GM21825 (cell line): ENCODE measurements at regions not wholly inside any gene's neighbourhood (a gene's known extent, or its start where the extent isn't known, plus 50 kb on each side); places are given as distances from the start of the nearest gene placed in this dataset.
"Not testable (repeated sequence)": the region's sequence is repeated elsewhere in the genome, so short reads cannot be mapped to it uniquely, and the experiment has no call there.

Experiments
- ATAC-seq: cut with Tn5 transposase; IDR thresholded peaks from one replicate; pipeline ENCODE4 v1.9.1; 2021; ENCODE audit warnings: mild to moderate bottlenecking, moderate library complexity; ENCODE audit not compliant: unreplicated experiment

GRCh38 chr11:98061858-98062257, 958.9 kb upstream of the CNTN5 start:
- ATAC-seq: no peak

GRCh38 chr11:98062714-98063113, 958.0 kb upstream of the CNTN5 start:
- no peak for ATAC-seq

DNA sequence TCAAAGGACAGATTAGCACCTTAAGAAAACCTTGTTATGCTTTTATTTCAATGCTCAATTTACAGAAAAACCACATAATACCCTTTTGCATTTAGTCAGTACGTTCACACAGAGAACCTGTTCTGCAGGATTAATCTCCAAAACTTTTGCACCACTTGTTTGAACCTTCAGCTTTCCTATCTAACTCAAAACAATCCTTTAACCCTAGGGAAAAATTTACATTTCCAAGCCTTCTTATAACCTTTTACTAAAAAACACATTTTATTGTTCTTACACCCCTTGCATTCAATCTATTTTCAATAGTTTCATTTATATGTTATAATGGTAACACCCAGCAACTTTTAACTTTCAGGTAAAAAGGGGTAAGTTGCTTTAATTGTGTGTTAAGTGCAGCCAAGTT, 952.5 kb upstream of the CNTN5 start:
- ATAC-seq: no peak

- not testable (repeated sequence) for ATAC-seq
Measured at GRCh38 chr11:98069147-98069546, 951.6 kb upstream of the CNTN5 start.

- no peak for ATAC-seq
Measured at GRCh38 chr11:98069861-98070260, 950.9 kb upstream of the CNTN5 start.

DNA sequence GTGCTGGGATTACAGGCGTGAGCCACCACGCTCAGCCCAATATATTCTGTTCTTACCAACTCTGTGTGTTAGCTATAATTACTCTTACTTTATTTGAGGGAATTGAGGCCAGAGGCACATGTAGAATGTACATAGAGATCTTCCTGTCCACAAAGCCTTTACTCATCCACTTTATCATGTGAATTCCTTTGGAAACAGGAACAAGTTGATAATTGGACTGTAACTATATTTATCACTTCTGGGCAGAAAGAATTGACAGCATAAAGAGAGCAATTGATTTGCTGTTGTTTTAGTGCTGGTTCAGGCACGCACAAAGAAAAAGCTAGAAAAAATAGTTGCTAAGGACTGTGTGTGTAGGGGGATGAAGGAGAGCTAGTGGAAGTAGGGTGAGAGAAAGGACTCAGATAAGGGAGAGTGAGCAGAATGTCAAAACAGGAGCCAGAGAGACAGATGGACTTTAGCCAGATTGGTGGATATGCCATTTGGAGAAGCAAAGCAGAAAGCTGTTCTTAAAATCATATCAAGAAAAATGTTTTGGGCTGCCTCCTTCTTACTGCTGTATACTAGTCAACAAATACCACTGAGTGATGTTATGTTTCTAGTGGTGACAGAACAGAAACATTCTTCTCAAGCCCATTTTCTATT, 929.8 kb upstream of the CNTN5 start:
- ATAC-seq: no peak

GRCh38 chr11:98099371-98099770, 921.4 kb upstream of the CNTN5 start:
- ATAC-seq: no peak

DNA sequence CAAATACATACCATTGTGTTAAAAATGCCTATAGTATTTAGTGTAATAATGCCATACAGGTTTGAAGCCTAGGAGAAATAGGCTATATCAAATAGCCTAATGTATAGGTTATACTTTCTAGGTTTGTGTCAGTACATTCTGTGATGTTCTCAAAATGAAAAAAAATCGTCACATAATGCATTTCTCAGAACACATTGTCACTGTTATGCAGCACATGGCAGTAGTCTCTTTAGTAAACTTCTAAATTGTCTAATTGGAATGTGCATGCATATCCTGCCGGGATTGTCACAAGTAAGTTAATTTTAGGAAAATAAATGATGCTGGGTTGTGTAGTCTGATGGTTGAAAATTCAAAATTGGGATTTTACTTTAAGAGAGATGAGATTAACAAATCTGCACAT, 920.1 kb upstream of the CNTN5 start:
- ATAC-seq: no peak

GRCh38 chr11:98101329-98101728, 919.4 kb upstream of the CNTN5 start:
- ATAC-seq: no peak

- ATAC-seq: no peak
Measured at GRCh38 chr11:98104249-98104648, 916.5 kb upstream of the CNTN5 start.

DNA sequence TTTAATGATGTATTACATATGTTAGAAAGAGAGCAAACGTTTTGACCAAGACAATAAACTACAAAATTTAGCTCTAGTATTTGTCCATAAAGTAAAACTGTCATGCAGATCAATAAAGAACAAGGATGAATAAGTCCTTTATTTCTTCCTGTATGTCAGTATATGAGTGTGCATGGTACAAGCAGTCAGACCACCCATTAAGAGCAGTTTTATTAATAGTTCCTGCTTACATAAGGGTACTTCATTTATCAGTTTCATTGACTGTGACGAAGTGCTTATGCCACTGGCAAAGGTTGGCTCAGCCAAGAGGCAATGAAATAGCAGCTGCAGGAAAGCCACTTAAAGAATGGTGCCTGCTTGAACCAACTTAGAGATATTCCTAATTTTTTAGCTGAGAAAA, 913.0 kb upstream of the CNTN5 start:
- no peak for ATAC-seq

GRCh38 chr11:98110030-98110429, 910.7 kb upstream of the CNTN5 start:
- no peak for ATAC-seq

DNA sequence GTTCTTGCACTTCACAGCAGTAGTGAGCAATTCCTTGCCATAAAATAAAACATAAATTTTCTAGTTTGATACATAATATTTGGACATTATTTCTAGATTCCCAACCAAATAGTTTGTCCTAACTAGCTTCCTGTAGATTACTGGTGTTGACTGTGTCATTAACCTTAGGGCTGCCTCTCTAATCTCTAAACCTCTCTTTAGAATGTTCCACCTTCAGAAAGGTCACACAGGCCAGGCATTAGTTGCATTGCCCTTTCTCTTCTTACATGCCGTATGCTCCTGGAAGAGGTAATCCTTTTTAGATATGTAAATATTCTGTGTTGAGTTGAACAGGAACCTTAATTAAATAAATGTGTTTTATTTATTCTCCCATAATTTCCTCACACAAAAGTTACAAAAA, 904.9 kb upstream of the CNTN5 start:
- ATAC-seq: no peak

GRCh38 chr11:98130117-98130625, 890.6 kb upstream of the CNTN5 start:
- no peak for ATAC-seq

DNA sequence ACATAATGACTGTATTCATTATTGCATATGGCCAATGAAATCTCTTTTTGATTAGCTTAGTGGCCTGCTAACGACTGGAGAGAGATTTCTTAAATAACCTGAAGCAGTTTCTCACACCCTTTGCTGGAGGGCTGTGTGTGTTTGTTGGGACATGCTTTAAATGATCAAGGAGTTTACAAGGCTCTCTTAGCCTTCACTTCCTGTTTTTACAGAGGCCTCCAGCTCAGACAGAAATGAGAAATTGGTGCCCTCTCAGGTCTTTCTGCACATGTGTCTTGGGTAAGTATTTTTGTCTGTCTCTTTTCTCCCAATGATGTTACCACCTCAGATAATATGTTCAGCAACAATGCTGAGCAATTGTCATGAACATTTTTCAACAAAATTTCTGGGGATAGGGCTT, 884.4 kb upstream of the CNTN5 start:
- no peak for ATAC-seq

DNA sequence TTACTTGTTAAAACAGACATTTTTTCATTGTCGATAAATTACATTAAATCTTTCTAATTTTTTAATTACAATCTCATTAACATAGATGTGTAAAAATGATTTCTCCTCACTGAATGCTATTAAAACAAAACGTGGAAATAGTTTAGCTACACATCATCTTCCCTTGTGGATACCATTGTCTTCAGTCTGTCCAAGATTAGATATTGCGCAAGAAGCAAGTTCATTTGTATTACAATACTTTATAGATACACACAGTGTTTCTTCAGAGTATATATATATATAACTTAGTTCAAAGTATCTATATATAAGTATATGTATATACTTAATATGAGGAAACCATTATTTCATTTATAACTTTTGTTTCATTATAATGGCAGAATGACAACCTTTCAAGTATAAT, 883.3 kb upstream of the CNTN5 start:
- ATAC-seq: no peak

GRCh38 chr11:98143661-98144060, 877.1 kb upstream of the CNTN5 start:
- ATAC-seq: no peak

DNA sequence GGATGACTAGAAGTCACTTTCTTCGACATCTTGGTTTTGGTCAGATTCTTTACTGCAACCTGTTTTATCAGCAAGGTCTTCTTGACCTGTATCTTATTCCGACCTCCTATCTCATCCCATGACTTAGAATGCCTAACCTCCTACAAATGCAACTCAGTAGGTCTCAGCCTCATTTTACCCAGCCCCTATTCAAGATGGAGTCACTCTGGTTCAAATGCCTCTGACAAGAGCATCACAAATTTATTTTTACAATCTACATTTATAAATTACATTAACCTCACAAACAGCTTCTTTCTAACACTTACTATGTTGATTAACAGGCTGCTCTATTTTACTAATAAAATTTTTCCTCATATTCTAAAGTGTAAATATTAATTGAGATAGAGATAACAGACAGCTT, 867.0 kb upstream of the CNTN5 start:
- ATAC-seq: no peak

GRCh38 chr11:98155696-98156095, 865.1 kb upstream of the CNTN5 start:
- no peak for ATAC-seq

GRCh38 chr11:98177925-98178324, 842.8 kb upstream of the CNTN5 start:
- no peak for ATAC-seq

GRCh38 chr11:98180511-98180910, 840.2 kb upstream of the CNTN5 start:
- no peak for ATAC-seq

DNA sequence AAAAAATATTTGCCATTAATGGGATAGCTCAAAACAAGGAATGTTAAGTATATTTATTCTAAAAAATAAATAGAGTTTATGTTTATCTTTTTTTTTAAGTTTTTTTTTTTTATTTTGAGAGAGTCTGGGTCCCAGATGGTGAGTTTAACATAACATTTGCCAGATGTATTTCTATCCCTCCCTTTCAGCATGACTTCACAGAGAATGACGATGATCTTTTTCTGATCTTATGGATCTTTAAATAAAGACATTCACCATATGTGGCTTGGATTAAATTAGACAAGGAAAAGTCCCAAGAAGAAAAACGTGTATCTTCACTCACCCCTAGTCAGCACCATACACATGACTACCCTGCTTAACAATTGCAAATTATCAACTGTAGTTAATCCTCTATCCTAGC, 839.8 kb upstream of the CNTN5 start:
- no peak for ATAC-seq

DNA sequence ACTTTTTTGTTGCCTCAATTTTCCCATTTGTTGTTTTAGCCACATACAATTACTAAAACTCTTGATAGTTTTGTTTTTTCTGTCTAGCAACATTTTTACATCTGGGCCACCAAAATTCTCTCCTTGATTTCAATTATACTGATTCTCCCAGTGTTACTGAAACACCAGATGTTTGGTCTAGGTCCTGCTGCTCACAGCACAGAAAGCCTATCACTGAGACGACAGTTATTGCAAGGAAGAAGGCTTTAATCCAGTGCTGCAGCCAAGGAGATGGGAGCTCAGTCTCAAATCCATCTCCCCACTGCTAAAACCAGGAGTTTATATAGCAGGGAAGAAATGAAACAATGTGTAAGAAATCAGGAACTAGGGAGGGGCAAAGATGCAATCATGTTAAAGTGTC, 837.7 kb upstream of the CNTN5 start:
- ATAC-seq: no peak
